Neural cell (in vitro differentiated cells): ENCODE measurements at regions not wholly inside any gene's neighbourhood (a gene's known extent, or its start where the extent isn't known, plus 50 kb on each side); places are given as distances from the start of the nearest gene placed in this dataset.

ENCODE experiments used
- H2AFZ ChIP-seq: fragments of 200-600, 300-800 bp; sonication (generic), shearing (Covaris generic); 2 replicates; pipeline ENCODE4 v1.6.0; 2014; ENCODE audit warnings: low read depth, mild to moderate bottlenecking, antibody characterized with exemption, low read length, moderate library complexity
- H3F3A ChIP-seq: fragments of 200-600 bp; shearing (Covaris generic); 2 replicates; pipeline ENCODE4 v1.6.1; 2016; ENCODE audit warnings: mild to moderate bottlenecking, moderate library complexity, mixed read lengths, antibody characterized with exemption, low read length; ENCODE audit not compliant: insufficient read depth, poor library complexity, severe bottlenecking
- H3K27ac ChIP-seq: fragments of 200-600, 300-800 bp; sonication (generic), shearing (Covaris generic); 2 replicates; pipeline ENCODE4 v1.5.1; 2014; ENCODE audit warnings: mild to moderate bottlenecking, low read length, moderate library complexity
- H3K27me3 ChIP-seq: fragments of 300-800, 200-600 bp; sonication (generic), shearing (Covaris generic); 2 replicates; pipeline ENCODE4 v1.6.0; 2014; ENCODE audit warnings: mild to moderate bottlenecking, low read depth, low read length, moderate library complexity; ENCODE audit not compliant: insufficient read depth
- H3K36me3 ChIP-seq: fragments of 300-800, 200-600 bp; sonication (generic), shearing (Covaris generic); 2 replicates; pipeline ENCODE4 v1.5.1; 2014; ENCODE audit warnings: mild to moderate bottlenecking, antibody characterized with exemption, low read length, moderate library complexity; ENCODE audit not compliant: insufficient read depth
- H3K4me2 ChIP-seq: fragments of 300-800, 200-600 bp; sonication (generic), shearing (Covaris generic); 2 replicates; pipeline ENCODE4 v1.6.0; 2014; ENCODE audit warnings: mild to moderate bottlenecking, low read length
- H3K4me3 ChIP-seq: fragments of 300-800, 200-600 bp; sonication (generic), shearing (Covaris generic); 2 replicates; pipeline ENCODE4 v1.5.1; 2014; ENCODE audit warnings: mild to moderate bottlenecking, low read length, moderate library complexity
- H3K79me2 ChIP-seq: fragments of 200-600 bp; shearing (Covaris generic); replicated peaks from 2 replicates; pipeline ENCODE4 v1.6.0; 2014; ENCODE audit warnings: mild to moderate bottlenecking, low read length, moderate library complexity; ENCODE audit not compliant: insufficient read depth
- H3K9ac ChIP-seq: fragments of 300-800, 200-600 bp; sonication (generic), shearing (Covaris generic); 2 replicates; pipeline ENCODE4 v1.6.1; 2016; ENCODE audit warnings: mild to moderate bottlenecking, low read length, mixed read lengths
- H3K9me2 ChIP-seq: fragments of 200-600 bp; shearing (Covaris generic); 2 replicates; pipeline ENCODE4 v1.6.1; 2016; ENCODE audit warnings: mild to moderate bottlenecking, low read length, mixed read lengths; ENCODE audit not compliant: insufficient read depth
- H3K9me3 ChIP-seq: fragments of 200-600, 300-800 bp; sonication (generic), shearing (Covaris generic); 2 replicates; pipeline ENCODE4 v1.6.1; 2016; ENCODE audit warnings: mild to moderate bottlenecking, mixed run types, low read length, moderate library complexity, mixed read lengths
- H4K20me1 ChIP-seq: fragments of 200-600 bp; shearing (Covaris generic); 2 replicates; pipeline ENCODE4 v1.6.1; 2016; ENCODE audit warnings: mild to moderate bottlenecking, mixed run types; ENCODE audit not compliant: insufficient read depth
- CTCF ChIP-seq: fragments of 450-650 bp; IDR thresholded peaks from 2 replicates; pipeline ENCODE4 v1.5.1; 2014; ENCODE audit warnings: antibody characterized with exemption, mild to moderate bottlenecking, moderate library complexity; ENCODE audit not compliant: poor library complexity, severe bottlenecking
- EP300 ChIP-seq: fragments of 450-650 bp; conservative IDR thresholded peaks from 2 replicates; pipeline ENCODE4 v1.6.1; 2014; ENCODE audit warnings: antibody characterized with exemption, mild to moderate bottlenecking, moderate library complexity; ENCODE audit not compliant: poor library complexity, severe bottlenecking
- EZH2 ChIP-seq: fragments of 200-600, 300-800 bp; shearing (Covaris generic), sonication (generic); IDR thresholded peaks from 2 replicates; pipeline ENCODE4 v1.6.1; 2014; ENCODE audit warnings: antibody characterized with exemption, low read length, borderline replicate concordance, mild to moderate bottlenecking; ENCODE audit not compliant: insufficient read depth, poor library complexity, severe bottlenecking
- MXI1 ChIP-seq: fragments of 450-650 bp; conservative IDR thresholded peaks from 2 replicates; pipeline ENCODE4 v1.6.1; 2014; ENCODE audit warnings: antibody characterized with exemption, mild to moderate bottlenecking; ENCODE audit not compliant: poor library complexity, severe bottlenecking
- POLR2AphosphoS5 ChIP-seq: IDR thresholded peaks from 2 replicates; pipeline ENCODE4 v1.6.1; 2012
- RAD21 ChIP-seq: fragments of 450-650 bp; conservative IDR thresholded peaks from 2 replicates; pipeline ENCODE4 v1.6.1; 2014; ENCODE audit warnings: antibody characterized with exemption, mild to moderate bottlenecking, moderate library complexity
- REST ChIP-seq: IDR thresholded peaks from 2 replicates; pipeline ENCODE4 v1.6.1; 2012; ENCODE audit warnings: borderline replicate concordance
- SMC3 ChIP-seq: fragments of 450-650 bp; conservative IDR thresholded peaks from 2 replicates; pipeline ENCODE4 v1.6.1; 2014; ENCODE audit warnings: antibody characterized with exemption, mild to moderate bottlenecking, moderate library complexity; ENCODE audit not compliant: poor library complexity
- TAF1 ChIP-seq: IDR thresholded peaks from 2 replicates; pipeline ENCODE4 v1.6.1; 2012; ENCODE audit warnings: low read depth

GRCh38 chr13:27005976-27006518 is 165.6 kb downstream of the USP12 start:
- no peak for TF ChIP-seq TAF1
- no peak for TF ChIP-seq CTCF
- TF ChIP-seq EP300 = no peak
- TF ChIP-seq REST = no peak
- TF ChIP-seq POLR2AphosphoS5 = no peak
- TF ChIP-seq EZH2 = no peak
- TF ChIP-seq MXI1 = no peak
- TF ChIP-seq RAD21 = no peak
- TF ChIP-seq SMC3 = no peak
- H3K9ac ChIP-seq = no peak overlapping the region
- no peaks in the 10 kb centered on the region for H4K20me1 ChIP-seq
- H3K9me2 ChIP-seq = no peaks in the 10 kb centered on the region
- H3K27ac ChIP-seq = no peak overlapping the region
- H3K79me2 ChIP-seq = no peaks in the 10 kb centered on the region
- no peaks in the 10 kb centered on the region for H3K27me3 ChIP-seq
- H3F3A ChIP-seq = no peaks in the 10 kb centered on the region
- no peak overlapping the region for H3K4me2 ChIP-seq
- H3K9me3 ChIP-seq = no peaks in the 10 kb centered on the region
- H3K36me3 ChIP-seq = no peaks in the 10 kb centered on the region
- peak overlapping the region; percentile 50 for H3K4me3 ChIP-seq
- no peak overlapping the region for H2AFZ ChIP-seq

GRCh38 chr13:27005556-27005955 is 166.1 kb downstream of the USP12 start:
- no peaks in the 10 kb centered on the region for H4K20me1 ChIP-seq
- no peaks in the 10 kb centered on the region for H3K9me2 ChIP-seq
- H3K9me3 ChIP-seq = no peaks in the 10 kb centered on the region
- H3K79me2 ChIP-seq = no peaks in the 10 kb centered on the region
- no peak for TF ChIP-seq CTCF
- TF ChIP-seq POLR2AphosphoS5 = no peak
- no peak for TF ChIP-seq EP300
- no peak for TF ChIP-seq EZH2
- TF ChIP-seq TAF1 = no peak
- no peak for TF ChIP-seq MXI1
- no peak for TF ChIP-seq SMC3
- TF ChIP-seq REST = no peak
- no peak for TF ChIP-seq RAD21
- H2AFZ ChIP-seq = no peak overlapping the region
- H3K4me2 ChIP-seq = no peak overlapping the region
- no peaks in the 10 kb centered on the region for H3K36me3 ChIP-seq
- no peak overlapping the region for H3K9ac ChIP-seq
- no peaks in the 10 kb centered on the region for H3K27me3 ChIP-seq
- no peak overlapping the region for H3K4me3 ChIP-seq
- no peaks in the 10 kb centered on the region for H3F3A ChIP-seq
- H3K27ac ChIP-seq = no peak overlapping the region
